ENCODE measurements at regions not wholly inside any gene's neighbourhood (a gene's known extent, or its start where the extent isn't known, plus 50 kb on each side); places are given as distances from the start of the nearest gene placed in this dataset.

DNA sequence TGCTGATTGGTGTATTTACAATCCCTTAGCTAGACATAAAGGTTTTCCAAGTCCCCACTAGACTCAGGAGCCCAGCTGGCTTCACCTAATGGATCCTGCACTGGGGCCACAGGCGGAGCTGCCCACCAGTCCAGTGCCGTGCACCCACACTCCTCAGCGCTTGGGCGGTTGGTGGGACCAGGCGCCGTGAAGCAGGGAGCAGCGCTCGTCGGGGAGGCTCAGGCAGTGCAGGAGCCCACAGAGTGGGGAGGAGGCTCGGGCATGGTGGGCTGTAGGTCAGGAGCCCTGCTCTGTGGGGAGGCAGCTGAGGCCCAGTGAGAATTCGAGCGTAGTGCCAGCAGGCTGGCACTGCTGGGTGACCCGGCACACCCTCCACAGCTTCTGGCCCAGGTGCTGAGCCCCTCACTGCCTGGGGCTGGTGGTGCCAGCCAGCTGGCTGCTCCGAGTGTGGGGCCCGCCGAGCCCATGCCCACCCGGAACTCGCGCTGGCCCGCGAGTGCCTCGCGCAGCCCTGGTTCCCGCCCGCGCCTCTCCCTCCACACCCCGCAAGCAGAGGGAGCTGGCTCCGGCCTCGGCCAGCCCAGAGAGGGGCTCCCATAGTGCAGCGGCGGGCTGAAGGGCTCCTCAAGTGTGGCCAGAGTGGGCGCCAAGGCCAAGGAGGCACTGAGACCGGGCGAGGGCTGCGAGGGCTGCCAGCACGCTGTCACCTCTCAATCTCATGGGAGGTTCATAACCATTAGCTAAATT, 475.6 kb upstream of the DCC start:
- Histone ChIP-seq H3K4me2 (ENCODE audit: low read length) (no peak overlapping the region), H3K79me2 (ENCODE audit: control insufficient read depth, low read length) (no peaks in the 10 kb centered on the region), H3K27ac (ENCODE audit: low read depth, low read length) (no peak overlapping the region), H3K4me3 (ENCODE audit: low read length) (no peak overlapping the region), H3K36me3 (ENCODE audit: control insufficient read depth, low read length) (no peaks in the 10 kb centered on the region), H3K4me1 (ENCODE audit: control insufficient read depth, low read length) (no peaks in the 10 kb centered on the region), H3K27me3 (ENCODE audit: control insufficient read depth, low read length) (no peaks in the 10 kb centered on the region), H3K9me2 (replicated peaks; ENCODE audit: control insufficient read depth, low read length) (no peaks in the 10 kb centered on the region), H4K20me1 (ENCODE audit: control insufficient read depth, insufficient read depth, low read depth, low read length) (no peaks in the 10 kb centered on the region), H3K9me3 (ENCODE audit: control insufficient read depth, insufficient read depth, low read length) (no peaks in the 10 kb centered on the region), H3F3A (ENCODE audit: control insufficient read depth, insufficient read depth) (no peaks in the 10 kb centered on the region)
- TF ChIP-seq, protein P1, sequence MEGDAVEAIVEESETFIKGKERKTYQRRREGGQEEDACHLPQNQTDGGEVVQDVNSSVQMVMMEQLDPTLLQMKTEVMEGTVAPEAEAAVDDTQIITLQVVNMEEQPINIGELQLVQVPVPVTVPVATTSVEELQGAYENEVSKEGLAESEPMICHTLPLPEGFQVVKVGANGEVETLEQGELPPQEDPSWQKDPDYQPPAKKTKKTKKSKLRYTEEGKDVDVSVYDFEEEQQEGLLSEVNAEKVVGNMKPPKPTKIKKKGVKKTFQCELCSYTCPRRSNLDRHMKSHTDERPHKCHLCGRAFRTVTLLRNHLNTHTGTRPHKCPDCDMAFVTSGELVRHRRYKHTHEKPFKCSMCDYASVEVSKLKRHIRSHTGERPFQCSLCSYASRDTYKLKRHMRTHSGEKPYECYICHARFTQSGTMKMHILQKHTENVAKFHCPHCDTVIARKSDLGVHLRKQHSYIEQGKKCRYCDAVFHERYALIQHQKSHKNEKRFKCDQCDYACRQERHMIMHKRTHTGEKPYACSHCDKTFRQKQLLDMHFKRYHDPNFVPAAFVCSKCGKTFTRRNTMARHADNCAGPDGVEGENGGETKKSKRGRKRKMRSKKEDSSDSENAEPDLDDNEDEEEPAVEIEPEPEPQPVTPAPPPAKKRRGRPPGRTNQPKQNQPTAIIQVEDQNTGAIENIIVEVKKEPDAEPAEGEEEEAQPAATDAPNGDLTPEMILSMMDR (IDR thresholded peaks at IDR 0.05; ENCODE audit: low read depth, low read length, poor library complexity, severe bottlenecking): no peak
- no peak for TF ChIP-seq EZH2phosphoT487 (IDR thresholded peaks at IDR 0.05; ENCODE audit: borderline replicate concordance, low read length)

DNA sequence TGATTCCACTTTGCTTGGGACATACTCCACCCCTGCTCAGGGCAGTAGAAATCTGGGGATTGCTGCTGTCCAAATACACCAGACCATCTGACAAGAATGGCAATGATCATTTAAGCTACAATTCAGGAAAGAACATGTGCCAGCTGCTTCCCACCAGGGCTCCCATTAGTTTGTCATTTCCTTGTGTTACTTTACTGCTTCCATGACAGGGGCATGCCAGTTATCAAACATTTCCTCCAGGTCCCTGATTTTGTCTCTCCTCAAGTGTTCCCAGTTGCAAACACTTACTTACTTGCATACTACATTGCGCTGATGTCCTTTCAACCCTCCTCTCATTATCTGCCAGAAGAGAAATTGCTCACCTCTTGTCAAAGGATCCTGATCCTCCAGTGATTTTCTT, 474.5 kb upstream of the DCC start:
- Histone ChIP-seq H3K27ac (ENCODE audit: low read depth, low read length) (no peak overlapping the region), H3K4me1 (ENCODE audit: control insufficient read depth, low read length) (no peaks in the 10 kb centered on the region), H3K9me2 (replicated peaks; ENCODE audit: control insufficient read depth, low read length) (no peaks in the 10 kb centered on the region), H3K4me3 (ENCODE audit: low read length) (no peak overlapping the region), H3K4me2 (ENCODE audit: low read length) (no peak overlapping the region), H3K9me3 (ENCODE audit: control insufficient read depth, insufficient read depth, low read length) (no peaks in the 10 kb centered on the region), H4K20me1 (ENCODE audit: control insufficient read depth, insufficient read depth, low read depth, low read length) (no peaks in the 10 kb centered on the region), H3F3A (ENCODE audit: control insufficient read depth, insufficient read depth) (no peaks in the 10 kb centered on the region), H3K79me2 (ENCODE audit: control insufficient read depth, low read length) (no peaks in the 10 kb centered on the region), H3K27me3 (ENCODE audit: control insufficient read depth, low read length) (no peaks in the 10 kb centered on the region), H3K36me3 (ENCODE audit: control insufficient read depth, low read length) (no peaks in the 10 kb centered on the region)
- TF ChIP-seq, protein P1 (IDR thresholded peaks at IDR 0.05; ENCODE audit: low read depth, low read length, poor library complexity, severe bottlenecking): no peak
- TF ChIP-seq EZH2phosphoT487 (IDR thresholded peaks at IDR 0.05; ENCODE audit: borderline replicate concordance, low read length): no peak

DNA sequence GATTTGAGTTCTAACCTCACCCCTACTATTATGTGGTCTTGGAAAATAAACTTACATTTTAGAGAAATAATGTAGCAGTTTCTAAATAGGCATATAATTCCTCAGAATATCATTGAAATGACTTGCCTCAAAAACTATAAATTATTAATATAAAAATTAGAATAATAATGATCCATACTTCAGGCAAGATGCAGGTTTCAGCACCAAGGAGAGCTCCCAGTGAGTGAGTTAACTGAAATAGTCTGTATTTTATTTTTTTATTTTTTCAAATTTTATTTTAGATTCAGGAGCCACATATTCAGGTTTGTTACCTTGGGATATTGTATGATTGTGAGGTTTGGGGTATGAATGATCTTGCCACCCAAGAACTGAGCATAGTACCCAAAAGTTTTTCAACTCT, 472.2 kb upstream of the DCC start:
- TF ChIP-seq EZH2phosphoT487 (IDR thresholded peaks at IDR 0.05; ENCODE audit: borderline replicate concordance, low read length): no peak
- TF ChIP-seq, protein P1 (IDR thresholded peaks at IDR 0.05; ENCODE audit: low read depth, low read length, poor library complexity, severe bottlenecking): no peak
- no peaks in the 10 kb centered on the region for H3K9me2 ChIP-seq (replicated peaks; ENCODE audit: control insufficient read depth, low read length)
- H3K27me3 ChIP-seq (ENCODE audit: control insufficient read depth, low read length): no peaks in the 10 kb centered on the region
- H3K9me3 ChIP-seq (ENCODE audit: control insufficient read depth, insufficient read depth, low read length): no peaks in the 10 kb centered on the region
- no peaks in the 10 kb centered on the region for H4K20me1 ChIP-seq (ENCODE audit: control insufficient read depth, insufficient read depth, low read depth, low read length)
- no peak overlapping the region for H3K4me3 ChIP-seq (ENCODE audit: low read length)
- no peak overlapping the region for H3K4me2 ChIP-seq (ENCODE audit: low read length)
- H3K36me3 ChIP-seq (ENCODE audit: control insufficient read depth, low read length): no peaks in the 10 kb centered on the region
- no peaks in the 10 kb centered on the region for H3K79me2 ChIP-seq (ENCODE audit: control insufficient read depth, low read length)
- H3K27ac ChIP-seq (ENCODE audit: low read depth, low read length): no peak overlapping the region
- H3F3A ChIP-seq (ENCODE audit: control insufficient read depth, insufficient read depth): no peaks in the 10 kb centered on the region
- no peaks in the 10 kb centered on the region for H3K4me1 ChIP-seq (ENCODE audit: control insufficient read depth, low read length)

All from DOHH2 (cell line).